HG02759 (cell line): ENCODE measurements at regions not wholly inside any gene's neighbourhood (a gene's known extent, or its start where the extent isn't known, plus 50 kb on each side); places are given as distances from the start of the nearest gene placed in this dataset.

Source experiments
- ATAC-seq: cut with Tn5 transposase; IDR thresholded peaks from one replicate; pipeline ENCODE4 v1.9.1; 2021; ENCODE audit warnings: mild to moderate bottlenecking, moderate library complexity; ENCODE audit not compliant: unreplicated experiment

GRCh38 chr3:168475704-168476103, 380.0 kb upstream of the GOLIM4 start:
- no peak for ATAC-seq

GRCh38 chr3:168473334-168473890, 377.7 kb upstream of the GOLIM4 start:
- no peak for ATAC-seq

- ATAC-seq = no peak
These were observed 377.1 kb upstream of the GOLIM4 start for GRCh38 chr3:168472783-168473182.

- ATAC-seq = no peak
These were observed 374.7 kb upstream of the GOLIM4 start for GRCh38 chr3:168470380-168470779.

DNA sequence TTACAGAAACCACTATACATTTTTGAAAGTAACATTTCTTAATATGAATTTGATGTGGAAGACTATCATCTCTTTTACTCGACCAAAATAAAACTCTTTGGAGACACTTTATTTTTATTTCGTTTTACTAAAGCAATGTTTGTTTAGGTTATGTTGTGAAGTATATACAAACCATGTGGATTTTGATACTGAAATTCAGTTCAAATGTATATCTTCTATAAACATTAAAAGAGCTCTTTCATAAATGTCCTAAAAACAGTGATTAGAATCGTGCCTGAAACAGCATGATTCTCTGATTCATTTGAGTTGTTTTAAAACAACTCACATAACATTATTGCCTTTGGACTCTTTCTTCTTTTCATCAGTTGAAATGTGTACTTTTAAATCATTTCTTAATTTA, 373.7 kb upstream of the GOLIM4 start:
- no peak for ATAC-seq

DNA sequence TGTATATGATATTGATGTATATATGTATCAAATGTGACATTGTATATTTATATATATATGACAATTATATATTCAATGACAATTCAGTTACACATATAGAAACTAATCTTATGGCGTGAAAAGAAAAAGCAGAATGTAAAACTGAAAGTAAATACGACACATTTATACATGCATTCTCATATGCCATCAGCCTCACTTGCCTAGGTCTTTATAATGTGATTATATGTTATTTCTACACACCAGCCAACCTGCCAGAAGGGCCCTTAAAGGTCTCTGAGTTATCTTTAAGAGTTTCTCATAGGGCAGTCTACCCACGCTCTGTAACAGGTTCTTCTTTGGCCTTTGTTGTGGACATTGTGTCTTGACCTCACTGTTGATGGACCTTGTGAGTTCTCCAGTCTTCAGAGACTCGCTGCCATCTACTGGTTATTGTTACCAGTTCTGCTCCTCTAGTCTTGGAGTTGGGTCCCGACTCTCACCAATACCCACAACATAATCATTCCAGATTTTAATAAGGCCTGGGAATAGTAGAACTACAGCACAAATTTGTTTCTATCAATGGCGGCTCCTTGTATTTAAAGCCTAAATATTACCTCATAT, 371.5 kb upstream of the GOLIM4 start:
- peak; percentile 79 for ATAC-seq

DNA sequence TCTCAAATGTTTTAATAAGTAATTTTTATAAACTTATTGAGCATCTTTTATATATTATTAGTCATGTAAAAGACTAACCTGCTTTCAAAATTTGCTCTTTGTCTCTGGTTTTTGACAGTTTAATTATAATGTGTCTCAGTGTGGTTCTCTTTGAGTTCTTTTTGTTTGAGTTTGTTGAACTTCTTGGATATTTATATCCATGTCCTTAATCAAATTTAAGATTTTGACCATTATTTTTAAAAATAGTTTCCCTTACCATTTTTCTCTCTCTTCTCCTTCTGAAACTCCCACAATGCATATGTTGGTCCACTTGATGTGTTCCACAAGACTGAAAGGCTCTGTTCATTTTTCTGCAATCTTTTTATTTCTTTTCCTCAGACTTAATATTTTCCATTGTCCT, 366.1 kb upstream of the GOLIM4 start:
- no peak for ATAC-seq

DNA sequence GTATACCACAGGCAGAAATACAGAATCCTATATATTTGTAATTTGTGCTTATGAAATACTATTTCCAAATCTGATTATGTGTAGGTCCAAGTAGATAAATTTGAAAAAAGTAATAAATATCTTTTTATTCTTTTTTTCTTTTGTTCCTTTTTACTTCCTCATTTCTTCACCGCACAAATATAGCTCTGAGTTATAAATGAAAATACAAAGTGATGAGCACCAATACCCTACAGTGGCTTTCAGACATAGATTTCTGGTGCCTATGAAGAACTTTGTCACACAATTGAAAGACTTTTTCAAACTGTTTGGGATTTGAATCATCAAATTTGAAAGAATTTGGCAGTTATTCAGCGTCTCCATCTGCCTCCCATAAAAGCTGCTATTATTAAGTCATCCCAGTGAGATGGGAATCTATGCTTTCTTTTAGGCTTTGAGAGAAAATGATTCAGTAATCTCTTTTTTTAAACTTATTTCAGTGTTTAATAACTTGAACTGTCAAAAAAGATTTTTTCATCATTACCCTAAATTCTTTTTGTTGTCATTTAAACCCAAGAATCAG, 363.6 kb upstream of the GOLIM4 start:
- ATAC-seq = no peak

DNA sequence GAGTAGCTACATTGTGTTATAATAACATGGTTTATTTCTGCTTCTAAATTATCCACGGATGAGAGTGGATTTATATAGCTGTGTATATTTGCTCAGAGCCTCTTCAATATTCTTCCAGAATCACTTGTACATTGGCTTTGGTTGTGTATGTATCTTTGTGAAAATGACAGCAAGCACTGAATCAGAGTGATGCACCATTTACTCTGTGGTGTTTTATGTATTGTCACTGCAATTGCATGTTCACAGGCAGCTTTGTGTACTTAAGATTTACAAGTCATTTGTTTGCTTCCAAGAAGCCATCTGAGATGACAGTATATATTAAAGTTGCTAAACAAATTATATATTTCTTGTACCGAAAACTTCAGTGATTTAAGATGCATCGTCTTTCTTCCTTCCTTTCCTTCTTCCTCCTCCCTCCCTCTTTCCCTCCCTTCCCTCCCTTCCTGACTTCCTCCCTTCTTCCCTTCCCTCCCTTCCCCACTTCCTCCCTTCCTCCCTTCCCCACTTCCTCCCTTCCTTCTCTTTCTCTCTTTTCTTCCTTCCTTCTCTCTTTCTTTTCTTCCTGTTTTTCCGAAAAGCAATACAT, 362.3 kb upstream of the GOLIM4 start:
- ATAC-seq = no peak

GRCh38 chr3:168455814-168456213, 360.1 kb upstream of the GOLIM4 start:
- ATAC-seq = no peak

DNA sequence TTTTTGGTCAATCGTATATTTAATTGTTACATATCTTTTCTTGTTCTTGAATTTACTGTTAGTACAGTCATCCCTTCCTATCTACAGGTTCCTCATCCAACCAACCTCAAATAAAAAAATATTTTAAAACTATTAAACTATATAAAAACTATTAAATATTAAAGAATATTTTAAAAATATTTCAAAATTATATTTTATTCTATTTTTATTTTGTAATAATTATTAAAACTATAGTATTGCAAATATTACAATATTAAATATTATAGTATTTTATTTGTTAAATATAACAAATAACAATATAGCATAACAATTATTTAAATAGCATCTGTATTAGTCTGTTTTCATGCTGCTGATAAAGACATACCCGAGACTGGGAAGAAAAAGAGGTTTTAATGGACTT, 357.9 kb upstream of the GOLIM4 start:
- ATAC-seq = no peak

DNA sequence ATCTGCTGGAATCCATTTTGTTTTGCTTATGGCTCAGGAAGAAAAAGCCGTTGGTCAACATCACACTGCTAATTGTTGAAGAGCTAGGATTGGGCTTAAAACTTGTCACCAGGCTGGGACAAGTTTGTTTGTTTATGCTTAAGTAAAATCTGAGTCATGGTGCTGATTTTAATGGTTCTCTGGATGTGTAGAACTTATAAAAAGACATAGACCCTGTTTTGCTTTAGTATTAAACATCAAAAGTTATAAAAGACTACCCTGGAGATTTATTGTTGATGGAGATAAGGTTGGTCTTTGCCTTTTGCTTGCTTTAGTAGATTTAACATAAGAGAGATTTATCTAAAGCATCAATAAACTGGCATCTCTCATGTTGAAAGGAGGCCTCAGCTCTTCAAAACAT, 348.2 kb upstream of the GOLIM4 start:
- ATAC-seq = no peak

DNA sequence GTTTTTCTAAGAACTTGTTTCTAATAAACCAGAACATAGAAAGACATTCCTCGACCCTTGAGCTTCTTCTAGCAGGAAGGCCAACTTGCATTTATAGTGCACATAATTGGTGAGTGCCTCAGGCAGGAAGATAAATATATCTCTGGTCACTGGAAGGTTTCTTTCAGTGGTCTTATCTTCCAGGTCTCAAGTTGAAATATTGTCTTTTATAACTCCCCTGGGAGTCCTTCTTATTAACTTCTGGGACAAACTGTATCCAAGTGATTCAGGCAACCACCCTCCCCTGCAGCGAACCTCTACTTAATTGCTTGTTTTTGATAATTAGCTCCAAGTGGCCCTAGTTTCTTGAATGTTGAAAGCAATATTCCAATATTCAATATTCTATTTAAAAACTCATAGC, 346.8 kb upstream of the GOLIM4 start:
- ATAC-seq = no peak

DNA sequence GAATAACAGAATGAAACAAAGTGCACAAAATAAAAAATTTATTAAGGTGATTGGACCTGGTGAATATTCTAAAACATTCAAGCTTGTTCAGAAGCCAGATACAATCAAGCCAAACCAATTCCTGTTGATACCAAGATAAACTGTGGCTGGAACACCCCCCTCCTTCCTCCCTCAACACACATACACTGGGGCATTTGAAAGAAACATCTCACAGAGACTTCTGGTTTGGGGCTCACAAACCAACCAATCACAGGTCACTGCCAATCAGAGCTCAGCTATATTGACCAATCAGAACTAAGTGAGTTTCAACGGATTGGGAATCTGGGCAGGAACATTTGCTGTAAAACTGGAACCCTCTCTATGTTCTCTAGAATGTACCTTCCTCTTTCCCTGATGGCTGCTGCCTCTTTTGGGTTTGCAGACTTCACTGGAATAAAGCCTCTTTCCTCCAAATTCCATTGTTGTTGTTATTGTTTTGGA, 340.6 kb upstream of the GOLIM4 start:
- ATAC-seq = no peak

DNA sequence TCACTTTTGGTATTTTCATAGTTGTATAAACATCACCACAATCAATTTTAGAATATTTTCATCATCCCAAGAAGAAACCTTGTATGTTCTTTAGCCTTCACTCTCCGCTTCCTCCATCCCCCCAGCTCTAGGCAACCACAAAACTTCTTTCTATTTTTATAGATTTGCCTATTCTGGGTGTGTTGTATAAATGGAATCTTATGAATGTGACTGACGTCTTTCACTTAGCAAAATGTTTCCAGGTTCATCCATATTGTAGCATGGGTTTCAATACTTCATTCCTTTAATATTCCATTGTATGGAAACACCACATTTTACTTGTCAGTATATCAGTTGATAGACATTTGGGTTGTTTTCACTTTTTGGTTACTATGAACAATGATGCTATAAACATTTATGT, 335.8 kb upstream of the GOLIM4 start:
- no peak for ATAC-seq

- ATAC-seq = no peak
These were observed 332.2 kb upstream of the GOLIM4 start for GRCh38 chr3:168427835-168428475.

- ATAC-seq = no peak
These were observed 331.4 kb upstream of the GOLIM4 start for GRCh38 chr3:168427156-168427555.

- no peak for ATAC-seq
These were observed 330.3 kb upstream of the GOLIM4 start for GRCh38 chr3:168425936-168426595.

DNA sequence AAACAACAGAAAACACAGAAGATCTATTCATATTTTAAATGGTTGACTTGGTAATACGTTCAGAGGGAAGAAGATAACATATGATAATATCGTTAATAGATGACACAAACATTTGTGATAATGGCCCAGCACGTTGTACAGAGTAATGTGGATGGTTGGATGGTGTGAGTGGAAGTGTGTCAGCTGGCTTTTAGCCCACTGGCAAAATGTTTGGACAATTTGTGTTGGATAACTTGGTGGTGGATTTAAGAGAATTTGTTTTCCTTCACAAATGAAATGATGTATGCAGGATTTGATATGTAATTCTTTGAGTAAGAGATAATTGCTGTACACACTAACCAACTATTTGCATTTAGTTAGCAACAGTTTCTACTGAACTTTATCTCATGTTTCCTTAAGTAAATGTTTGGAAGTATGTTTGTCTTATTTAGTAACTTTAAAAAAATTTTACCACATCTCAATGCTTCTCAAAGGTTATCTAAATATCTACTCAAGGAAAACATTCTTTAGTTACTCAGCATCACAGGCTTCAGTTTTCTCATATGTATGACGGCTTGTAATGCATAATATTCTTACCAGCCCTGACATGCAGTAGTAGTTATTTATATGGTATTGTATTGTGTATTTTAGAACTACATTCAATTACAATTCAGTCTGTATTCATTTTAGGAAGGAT, 328.5 kb upstream of the GOLIM4 start:
- ATAC-seq = no peak

- no peak for ATAC-seq
These were observed 327.1 kb upstream of the GOLIM4 start for GRCh38 chr3:168422843-168423242.

GRCh38 chr3:168419091-168419490, 323.4 kb upstream of the GOLIM4 start:
- no peak for ATAC-seq
